CD4-positive, alpha-beta T cell treated with Interferon gamma for 1 hour (primary cell): ENCODE measurements at regions not wholly inside any gene's neighbourhood (a gene's known extent, or its start where the extent isn't known, plus 50 kb on each side); places are given as distances from the start of the nearest gene placed in this dataset.
"Not testable (repeated sequence)": the region's sequence is repeated elsewhere in the genome, so short reads cannot be mapped to it uniquely, and the experiment has no call there.

Experiments used
- DNase-seq: peaks from one replicate; pipeline ENCODE4 v3.0.0-alpha.2; 2020

DNA sequence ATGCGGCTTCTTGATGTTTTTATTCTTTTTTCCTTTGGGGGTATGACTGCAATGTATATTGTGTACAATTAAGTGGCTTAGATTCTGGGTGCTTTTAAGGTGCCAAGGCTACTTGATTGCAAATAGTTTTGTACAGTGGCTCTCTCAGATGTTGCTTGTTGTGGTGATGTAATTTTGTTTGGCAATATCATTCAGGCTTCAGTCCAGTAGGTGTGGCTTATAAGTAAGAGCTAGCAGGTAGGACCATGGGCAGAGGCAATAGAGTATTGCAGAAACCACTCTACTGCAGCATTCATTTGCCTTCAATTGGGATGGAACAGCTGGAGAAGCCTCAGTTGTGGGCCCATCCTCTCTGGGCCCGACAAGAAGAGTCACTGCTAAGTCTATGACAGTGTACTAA is 407.9 kb upstream of the MAN1A1 start:
- no peak for DNase-seq

DNA sequence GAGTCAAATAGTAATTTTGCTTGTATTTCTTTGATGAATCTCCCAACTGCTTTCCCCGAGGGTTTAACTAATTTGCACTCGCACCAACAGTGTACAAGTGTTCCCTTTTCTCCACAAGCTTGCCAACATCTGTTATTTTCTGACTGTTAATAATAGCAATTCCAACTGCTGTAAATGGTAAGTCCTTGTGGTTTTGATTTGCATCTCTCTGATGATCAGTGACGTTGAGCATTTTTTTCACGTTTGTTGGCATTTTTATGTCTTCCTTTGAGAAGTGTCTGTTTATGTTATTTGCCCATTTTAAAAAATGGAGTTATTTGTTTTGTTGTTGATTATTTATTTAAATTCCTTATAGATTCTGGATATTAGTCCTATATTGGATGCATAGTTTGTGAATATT is 399.8 kb upstream of the MAN1A1 start:
- DNase-seq: no peak

DNA sequence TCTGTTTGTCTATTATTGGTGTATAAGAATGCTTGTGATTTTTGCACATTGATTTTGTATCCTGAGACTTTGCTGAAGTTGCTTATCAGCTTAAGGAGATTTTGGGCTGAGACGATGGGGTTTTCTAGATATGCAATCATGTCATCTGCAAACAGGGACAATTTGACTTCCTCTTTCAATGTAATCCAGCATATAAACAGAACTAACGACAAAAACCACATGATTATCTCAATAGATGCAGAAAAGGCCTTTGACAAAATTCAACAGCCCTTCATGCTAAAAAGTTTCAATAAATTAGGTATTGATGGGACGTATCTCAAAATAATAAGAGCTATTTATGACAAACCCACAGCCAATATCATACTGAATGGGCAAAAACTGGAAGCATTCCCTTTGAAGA is 399.0 kb upstream of the MAN1A1 start:
- not testable (repeated sequence) for DNase-seq

DNA sequence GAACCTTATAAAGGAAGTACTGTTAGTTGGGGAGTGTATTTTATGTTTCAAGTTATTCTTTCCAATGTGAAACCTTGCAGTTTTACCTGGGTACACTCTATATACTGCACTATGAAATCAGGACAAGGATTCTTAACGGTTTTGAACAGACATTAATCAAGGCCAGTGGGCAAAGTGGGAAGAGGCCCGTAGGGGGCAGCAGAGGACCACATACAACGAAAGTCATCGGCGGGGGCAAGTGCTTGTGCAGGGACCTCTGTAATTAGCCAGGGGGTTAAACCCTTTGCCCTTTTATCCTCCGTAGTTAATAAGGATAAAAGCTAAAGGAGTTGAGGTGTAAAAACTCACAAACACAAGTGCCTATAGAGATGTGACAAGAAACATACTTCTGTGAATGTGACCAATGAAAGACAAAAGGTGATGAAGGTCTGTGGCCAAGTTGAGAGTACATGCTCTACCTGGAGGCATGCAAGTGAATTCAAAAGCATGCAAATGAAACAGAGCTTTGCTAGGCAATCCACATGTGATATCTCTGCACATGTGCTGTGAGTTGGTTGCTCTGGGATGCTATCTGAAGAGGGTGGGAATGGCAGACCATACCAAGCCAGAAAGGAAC is 392.7 kb upstream of the MAN1A1 start:
- peak; percentile 50 for DNase-seq

DNA sequence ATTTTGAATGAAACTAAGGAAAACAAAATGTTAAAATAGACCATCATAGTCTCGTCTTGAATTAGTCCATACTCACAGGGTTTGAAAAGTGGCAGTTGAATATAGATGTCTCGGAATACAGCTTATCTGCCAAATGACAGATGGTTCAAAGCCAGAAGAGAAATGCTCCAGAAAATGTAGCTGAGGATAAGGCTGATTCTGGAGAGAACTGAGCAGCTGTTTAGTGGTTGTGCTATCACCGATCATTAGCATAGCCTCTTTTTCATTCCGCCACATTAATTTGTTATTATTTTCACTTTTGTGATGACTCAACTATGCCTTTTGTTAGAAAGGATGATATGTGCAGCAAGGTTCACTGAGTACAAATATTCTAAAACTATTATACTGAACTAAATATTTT is 390.2 kb upstream of the MAN1A1 start:
- no peak for DNase-seq

DNA sequence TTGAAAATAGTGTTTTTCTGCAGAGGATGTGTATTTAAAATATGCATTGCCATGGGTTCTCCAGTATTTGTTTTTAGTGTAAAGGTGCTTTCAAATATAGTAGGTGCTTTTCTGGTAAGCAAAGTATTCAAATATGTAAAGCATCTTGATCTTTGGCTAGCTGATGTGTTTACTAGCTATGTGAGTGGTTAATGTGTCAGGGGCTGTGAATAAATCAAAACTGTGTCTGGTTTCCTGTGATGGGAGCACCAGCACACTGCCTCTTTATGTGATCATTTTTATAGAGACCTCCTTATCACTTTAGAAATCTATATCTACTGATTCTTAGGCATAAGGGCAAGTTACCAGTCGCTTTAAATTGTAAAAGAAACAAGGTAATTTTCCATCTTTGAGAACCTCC is 388.9 kb upstream of the MAN1A1 start:
- no peak for DNase-seq

DNA sequence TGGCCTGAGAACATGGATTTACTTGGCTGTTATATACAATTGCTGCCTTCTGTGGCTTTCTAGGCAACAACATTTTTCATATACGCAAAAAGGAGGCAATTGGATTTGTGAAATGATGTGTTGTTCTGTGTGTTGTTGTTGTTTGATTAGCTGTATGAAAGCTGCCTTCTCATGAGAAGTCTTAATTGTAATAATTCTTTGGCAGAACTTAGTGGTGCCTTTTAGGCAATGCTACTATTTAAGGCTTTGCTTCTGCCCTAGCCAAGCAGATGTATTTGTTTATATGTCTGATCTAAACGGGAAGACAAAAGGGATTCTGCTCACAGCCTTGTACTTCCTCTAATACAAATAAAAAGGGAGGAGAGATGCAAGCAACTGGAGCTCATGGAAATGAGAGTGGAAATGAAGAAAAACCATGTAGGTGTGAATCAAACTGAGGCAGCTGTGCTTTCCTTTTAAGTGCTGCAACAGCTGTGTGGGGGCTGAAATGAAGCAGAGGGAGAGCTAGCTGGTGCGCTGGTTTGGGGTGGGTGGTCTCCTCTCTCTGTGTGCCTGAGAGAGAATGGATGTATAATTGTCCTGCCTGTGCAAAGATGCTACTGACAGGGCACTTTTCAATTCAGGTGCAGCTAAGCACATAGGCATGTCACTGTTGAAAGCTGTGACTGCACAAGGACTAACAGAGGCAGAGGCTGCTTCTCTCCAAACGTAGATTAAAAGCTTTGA is 386.9 kb upstream of the MAN1A1 start:
- no peak for DNase-seq

DNA sequence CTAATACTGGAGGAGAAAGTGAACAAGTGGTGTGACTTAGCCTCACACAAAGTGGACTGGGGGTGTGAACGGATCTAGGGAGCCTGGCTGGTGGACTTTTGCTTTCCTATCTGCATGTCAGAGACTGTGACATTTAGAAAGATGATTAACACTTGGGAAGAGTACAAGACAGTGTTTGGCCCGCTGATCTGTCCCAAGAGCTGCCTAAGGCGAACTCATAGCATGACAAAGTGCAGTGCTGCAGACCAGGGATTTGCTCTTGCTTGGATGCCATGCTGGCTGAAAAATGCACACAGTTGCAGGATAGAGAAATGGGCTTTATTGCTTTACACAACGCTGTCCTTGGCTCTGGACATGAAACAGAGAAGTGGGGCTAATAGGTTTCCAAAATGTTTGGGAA is 386.0 kb upstream of the MAN1A1 start:
- no peak for DNase-seq

DNA sequence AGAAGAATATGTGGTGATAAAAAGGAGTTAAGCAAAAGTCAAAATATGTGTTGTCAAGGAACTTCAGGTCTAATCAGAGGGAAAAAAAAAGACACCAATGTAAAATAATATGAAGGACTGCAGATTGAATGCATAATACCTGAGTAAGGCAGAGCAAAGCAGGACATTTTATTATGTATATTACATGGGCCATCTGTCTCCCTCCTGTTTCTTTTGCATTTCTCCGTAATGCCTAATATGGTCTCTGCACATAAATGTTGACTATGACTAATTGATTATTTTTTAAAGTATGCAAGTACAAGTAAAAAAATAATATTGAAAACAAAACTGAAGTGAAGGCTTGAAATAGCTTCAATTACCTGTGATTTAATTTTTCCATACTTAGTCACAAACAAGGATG is 384.7 kb upstream of the MAN1A1 start:
- no peak for DNase-seq

DNA sequence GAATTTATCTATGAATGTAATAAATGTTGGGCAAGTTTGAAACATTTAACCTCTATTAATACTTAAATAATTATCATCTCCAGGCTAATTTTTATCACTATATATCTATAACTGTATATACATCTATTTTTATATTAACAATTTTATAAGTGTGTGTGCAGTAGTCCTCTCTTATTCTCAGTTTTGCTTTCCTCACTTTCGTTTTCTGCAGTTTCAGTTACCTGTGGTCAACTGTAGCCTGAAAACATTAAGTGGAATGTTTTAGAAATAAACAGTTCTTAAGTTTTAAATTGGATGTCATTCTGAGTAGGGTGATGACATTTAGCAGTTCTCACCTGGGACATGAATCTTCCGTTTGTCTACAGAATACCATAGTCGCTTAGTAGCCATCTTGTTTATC is 379.4 kb upstream of the MAN1A1 start:
- DNase-seq: no peak

DNA sequence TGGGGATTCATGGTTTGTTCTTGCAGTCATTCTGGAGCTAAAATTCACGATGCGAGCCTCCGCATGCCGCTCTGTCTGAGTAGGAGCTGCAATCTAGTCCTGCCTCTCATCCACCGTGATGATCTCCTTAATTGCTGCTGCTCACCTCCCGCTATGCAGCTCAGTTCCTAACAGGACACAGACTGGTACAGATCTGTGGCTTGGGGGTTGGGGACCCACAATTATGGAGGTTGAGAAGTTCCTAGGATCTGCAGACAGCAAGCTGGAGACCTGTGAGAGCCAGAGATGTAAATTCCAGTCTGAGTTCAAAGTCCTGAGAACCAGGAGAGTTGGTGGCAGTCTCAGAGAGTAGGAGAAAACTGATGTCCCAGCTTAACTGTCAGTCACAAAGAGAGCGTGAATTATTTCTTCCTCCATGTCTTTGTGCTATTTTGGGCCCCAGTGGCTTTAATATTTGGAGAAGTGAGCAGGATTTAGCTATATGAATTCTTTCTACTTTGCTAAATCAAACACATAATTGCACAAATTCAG is 378.7 kb upstream of the MAN1A1 start:
- DNase-seq: no peak

DNA sequence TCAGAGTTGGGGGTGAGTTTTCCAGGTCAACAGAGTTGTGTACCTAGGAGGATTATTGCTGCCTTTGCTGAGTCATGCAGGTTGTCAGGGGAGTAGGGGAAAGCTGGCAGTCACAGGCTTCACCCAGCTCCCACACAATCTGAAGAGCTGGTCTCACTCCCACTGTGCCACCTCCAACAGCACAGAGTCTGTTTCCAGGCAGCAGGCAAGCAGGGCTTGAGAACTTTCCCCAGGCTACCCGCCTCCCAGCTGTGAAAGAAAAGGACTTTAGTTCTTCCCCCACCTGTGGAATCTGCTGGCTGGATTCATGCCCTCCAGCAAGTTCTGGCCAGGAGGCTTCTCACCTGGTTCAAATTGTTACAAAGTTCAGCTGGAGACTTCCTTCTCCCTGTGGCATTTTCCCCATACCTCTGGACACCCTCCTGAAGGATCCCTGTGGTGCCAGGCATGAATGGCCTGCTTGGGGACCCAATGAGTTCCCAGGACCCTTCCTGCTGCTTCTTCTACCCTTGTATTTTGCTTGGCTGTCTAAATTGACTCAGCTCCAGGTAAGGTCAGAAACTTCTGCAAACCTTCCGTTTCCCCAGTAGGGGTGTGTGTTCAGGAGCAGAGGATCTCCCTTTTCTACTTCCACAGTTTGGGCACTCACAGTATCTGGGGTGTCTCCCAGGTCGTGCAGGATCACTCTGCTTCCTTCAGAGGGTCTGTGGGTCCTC is 378.1 kb upstream of the MAN1A1 start:
- no peak for DNase-seq

DNA sequence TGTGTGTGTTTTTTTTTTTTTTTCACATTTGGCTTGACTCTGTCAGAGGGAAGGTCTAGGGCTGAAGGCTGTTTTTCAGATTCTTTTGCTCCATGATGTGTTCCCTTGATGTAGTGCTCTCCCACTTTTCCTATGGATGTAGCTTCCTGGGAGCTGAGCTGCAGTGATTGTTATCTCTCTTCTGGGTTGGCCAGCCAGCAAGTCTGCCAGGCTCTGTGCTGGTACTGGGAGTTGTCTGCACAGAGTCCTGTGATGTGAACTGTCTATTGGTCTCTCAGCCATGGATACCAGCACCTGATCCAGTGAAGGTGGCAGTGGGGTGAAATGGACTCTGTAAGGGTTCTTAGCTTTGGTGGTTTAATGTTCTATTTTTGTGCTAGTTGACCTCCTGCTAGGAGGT is 377.4 kb upstream of the MAN1A1 start:
- not testable (repeated sequence) for DNase-seq

DNA sequence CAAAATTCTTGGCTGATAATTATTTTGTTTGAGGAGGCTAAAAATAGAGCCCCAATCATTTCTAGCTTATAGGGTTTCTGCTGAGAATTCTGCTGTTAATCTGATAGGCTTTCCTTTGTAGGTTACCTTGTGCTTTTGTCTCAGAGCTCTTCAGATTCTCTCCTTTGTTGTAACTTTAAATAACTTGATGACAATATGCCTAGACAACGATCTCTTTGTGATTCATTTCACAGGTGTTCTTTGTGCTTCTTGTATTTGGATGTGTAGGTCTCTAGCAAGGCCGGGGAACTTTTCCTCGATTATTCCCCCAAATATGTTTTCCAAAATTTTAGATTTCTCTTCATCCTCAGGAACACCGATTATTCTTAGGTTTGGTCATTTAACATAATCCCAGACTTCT is 376.5 kb upstream of the MAN1A1 start:
- no peak for DNase-seq

DNA sequence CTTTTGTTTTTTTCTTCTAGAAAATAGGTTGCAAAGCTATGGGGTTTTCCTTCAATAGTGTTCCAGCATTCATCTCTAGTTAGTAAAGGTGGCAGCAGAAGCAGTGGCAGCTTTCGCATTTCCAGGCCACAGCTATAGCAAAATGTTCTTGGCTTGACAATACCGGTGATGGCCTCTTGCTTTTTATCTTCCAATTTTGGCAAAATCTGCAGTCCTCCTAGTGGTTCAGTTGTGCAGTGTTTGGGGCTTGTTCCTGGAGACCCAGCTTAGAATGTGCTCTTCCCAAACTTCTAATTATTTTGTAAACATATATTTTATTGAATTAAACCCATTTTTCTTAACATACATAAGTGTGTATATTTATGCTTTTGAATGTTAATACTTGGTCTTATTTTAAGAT is 370.6 kb upstream of the MAN1A1 start:
- no peak for DNase-seq

DNA sequence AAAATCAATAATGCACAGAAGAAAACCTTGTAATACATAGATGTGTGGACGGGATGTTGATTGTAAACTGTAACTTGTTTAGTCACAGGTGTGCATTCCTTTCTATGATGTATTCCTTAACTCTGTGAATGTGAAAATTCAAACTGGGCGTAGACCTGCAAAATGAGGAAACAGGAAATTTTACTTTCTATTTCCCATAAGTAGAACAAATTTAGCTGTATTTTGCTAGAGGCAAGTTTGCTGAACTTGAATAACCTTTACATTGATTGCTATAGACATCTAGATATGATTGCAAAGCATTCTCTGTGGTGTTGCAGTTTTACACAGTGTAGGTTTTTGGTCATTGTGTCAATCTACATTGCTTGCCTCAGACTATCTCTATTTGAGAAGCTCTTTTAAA is 368.4 kb upstream of the MAN1A1 start:
- no peak for DNase-seq

DNA sequence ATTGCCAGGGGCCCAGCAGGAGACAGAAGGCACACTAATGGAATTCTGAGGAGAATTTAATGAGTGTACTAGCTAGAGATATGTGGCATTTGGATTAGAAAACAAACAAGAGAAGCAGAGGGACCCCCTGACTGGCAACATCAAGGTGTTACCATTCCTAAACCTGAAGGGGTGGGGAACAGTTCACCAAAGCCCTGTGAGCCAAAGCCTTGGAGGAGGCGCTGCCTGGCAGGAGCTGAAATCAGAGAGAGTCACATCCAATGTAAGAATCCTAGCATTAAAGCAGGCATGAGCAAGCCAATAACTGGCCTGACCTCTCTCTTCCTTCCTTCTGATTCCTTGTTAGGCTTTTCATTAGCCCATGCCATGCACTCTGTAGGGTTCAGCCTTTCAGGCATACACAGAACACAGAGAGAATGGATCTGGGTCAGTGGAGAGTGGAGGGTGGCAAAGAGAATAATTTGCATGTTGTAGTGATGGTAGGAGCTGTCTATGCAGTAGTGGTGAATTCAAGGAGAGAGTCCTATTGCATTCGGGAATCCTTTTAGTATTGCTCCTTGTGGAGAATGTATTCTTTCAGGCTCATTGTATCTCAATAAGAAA is 367.2 kb upstream of the MAN1A1 start:
- DNase-seq: no peak

DNA sequence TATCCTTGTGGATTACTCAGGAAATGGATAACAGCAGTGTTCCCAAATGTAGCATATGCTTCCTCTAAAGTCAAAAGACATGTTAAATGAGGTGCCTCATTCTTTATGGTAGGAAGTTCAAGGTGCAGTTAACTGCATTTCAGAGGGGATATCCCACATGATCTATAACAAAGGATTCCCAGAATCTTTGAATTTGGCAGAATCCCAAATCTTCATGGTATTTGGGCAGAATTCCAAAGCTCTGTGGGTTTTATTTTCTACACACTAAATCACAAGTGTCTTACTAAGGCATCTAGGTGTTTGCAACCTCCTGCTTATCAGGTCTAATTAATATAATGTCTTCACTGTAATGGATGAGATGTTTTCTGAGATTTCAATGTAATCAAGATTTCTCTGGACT is 364.3 kb upstream of the MAN1A1 start:
- no peak for DNase-seq

DNA sequence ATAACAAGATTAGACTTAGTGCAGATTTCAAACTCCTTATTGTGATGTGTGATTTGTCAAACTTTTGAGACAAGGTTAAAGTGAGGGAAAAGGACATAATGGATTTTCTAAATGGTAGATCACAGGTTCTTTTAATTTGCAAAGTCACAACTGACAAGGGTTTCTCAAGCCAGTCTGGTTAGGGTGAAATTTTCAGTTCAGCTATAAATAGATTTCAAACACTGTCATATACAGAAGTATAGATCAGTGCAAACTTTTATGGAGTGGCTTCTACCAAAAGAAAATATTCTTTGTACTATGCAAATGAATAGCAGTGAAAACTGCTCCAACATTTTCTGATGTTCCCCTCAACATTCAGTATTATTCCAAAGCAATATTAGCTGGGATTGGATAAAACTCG is 337.1 kb upstream of the MAN1A1 start:
- DNase-seq: no peak

DNA sequence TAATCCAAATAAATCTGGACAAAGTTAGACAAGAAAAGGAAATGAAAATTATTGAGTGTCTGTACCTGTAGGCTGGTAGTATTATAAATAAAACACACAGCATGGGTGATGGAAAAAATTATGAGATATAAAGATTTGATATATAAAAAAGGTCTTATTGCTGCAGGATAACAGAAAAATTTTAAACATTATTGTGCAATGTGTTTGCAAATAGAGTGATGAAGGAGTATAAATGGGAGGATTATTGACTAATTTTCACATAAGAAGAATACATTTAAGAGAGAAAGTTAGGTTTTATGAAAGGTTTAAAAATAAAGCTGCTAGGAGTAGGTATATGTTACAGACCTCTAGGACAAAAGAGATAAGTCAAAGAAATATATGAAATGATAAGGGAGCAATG is 336.7 kb upstream of the MAN1A1 start:
- DNase-seq: no peak

DNA sequence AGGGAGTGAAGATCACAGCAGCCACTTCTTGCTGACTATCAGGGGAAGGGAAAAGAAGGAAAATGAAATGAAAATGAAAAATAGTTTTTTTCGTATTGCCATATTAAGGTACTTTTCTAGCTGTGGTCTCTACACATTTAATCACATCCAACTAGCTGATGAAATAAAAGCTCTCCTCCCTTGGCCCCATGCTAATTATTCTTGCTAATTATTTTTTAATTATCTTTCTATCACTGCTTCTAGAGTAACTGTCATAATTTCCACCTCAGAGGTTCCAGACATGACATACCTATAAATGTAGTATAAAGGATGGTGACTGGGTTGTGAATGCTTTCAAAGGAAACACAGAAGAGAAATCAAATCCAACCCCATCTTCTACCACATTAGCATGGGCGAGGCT is 334.1 kb upstream of the MAN1A1 start:
- no peak for DNase-seq

DNA sequence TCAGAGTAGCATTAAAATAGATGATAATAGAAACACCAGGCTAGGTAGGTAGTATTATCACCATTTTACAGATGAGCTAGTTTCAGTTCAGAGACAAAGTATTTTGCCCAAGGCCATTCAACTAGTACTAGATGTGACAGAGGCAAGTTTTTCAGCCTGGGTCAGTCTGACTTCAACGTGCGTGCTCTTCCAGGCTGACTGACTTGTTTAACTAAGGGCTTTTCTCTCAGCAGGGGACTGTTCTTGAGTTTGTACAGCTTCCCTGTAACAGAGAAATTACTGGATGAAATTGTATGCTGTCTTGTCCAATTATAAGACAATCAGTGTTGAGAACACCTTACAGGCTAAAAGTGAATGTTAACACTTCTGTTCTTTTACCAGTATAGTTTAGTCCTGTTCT is 333.5 kb upstream of the MAN1A1 start:
- no peak for DNase-seq

DNA sequence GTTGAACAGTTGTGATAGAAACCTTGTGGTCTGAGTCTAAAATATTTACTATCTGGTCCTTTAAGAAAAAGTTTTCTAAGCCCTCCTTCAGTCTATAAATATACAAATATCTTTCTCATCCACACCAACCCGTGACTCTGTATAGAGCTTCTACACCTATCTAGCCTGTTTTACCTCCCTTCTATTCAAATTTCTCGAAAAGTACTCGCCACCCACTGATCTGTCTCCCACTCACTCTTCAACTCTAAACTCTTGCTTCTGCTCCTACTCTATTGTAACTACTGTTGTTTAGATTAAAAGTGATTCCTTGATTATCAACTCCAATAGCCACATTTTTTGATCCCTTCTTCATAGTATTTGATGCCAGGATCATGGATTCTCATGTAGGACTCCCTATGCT is 329.4 kb upstream of the MAN1A1 start:
- DNase-seq: no peak

DNA sequence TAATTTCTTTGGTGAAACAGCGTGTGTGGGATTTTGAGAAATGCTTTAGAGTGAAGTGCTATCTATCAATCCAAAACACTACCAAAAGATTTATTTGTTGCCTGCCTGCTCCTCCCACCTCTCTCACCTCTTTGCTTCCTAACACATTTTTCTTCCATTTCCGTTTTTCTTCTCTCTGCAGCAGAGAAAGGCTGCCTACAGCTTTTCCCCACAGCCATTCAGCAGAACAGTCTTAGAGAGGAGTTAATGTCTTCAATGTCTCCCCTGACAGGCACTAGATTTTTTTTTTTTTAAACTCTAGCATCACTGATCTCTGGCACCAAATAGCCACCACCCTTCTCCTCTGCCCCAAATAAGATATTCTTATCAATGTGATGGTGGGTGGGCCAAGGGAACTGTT is 327.8 kb upstream of the MAN1A1 start:
- no peak for DNase-seq
